Calu3 (cell line): ENCODE measurements at regions not wholly inside any gene's neighbourhood (a gene's known extent, or its start where the extent isn't known, plus 50 kb on each side); places are given as distances from the start of the nearest gene placed in this dataset.

Experiments
- BruUV-seq: library from RNA; stranded (reverse); fragments of 400-500 nt; replicated peaks from 2 replicates; lab custom pipeline; 2021; lab: Mats Ljungman, UMichigan
- CTCF ChIA-PET: fragments of 300-600 bp; sonication (Branson Sonifier 250); formaldehyde crosslinking; loops from one replicate; lab custom pipeline; 2022; ENCODE audit warnings: antibody characterized with exemption; lab: Charles Lee
- DNase-seq: peaks from one replicate; pipeline ENCODE4 v3.0.0; 2022
- H3K27ac Mint-ChIP-seq: one replicate; pipeline ENCODE4 v1.8.0; 2022; ENCODE audit warnings: mixed read lengths; ENCODE audit not compliant: unreplicated experiment
- H3K27me3 Mint-ChIP-seq: one replicate; pipeline ENCODE4 v1.8.0; 2022; ENCODE audit warnings: mixed read lengths; ENCODE audit not compliant: unreplicated experiment
- H3K36me3 Mint-ChIP-seq: one replicate; pipeline ENCODE4 v1.8.0; 2022; ENCODE audit warnings: mild to moderate bottlenecking, moderate library complexity, mixed read lengths; ENCODE audit not compliant: insufficient read depth, unreplicated experiment
- H3K4me1 Mint-ChIP-seq: one replicate; pipeline ENCODE4 v1.8.0; 2022; ENCODE audit warnings: mild to moderate bottlenecking, low read depth, mixed read lengths; ENCODE audit not compliant: unreplicated experiment
- H3K4me3 Mint-ChIP-seq: one replicate; pipeline ENCODE4 v1.8.0; 2022; ENCODE audit warnings: mild to moderate bottlenecking, low read depth, moderate library complexity, mixed read lengths; ENCODE audit not compliant: unreplicated experiment
- H3K9me3 Mint-ChIP-seq: one replicate; pipeline ENCODE4 v1.8.0; 2022; ENCODE audit warnings: low read depth, mixed read lengths; ENCODE audit not compliant: unreplicated experiment
- intact Hi-C: fragments of 100-400 bp; cut with micrococcal nuclease; formaldehyde crosslinking; loops from one replicate; pipeline ENCODE4 v1.10.0; 2022; ENCODE audit not compliant: unreplicated experiment
- TF ChIP-seq, protein P1 (sequence below): fragments of 200-600 bp; IDR thresholded peaks from one replicate; pipeline ENCODE4 v1.8.0; 2022; ENCODE audit warnings: antibody characterized with exemption; ENCODE audit not compliant: unreplicated experiment

DNA sequence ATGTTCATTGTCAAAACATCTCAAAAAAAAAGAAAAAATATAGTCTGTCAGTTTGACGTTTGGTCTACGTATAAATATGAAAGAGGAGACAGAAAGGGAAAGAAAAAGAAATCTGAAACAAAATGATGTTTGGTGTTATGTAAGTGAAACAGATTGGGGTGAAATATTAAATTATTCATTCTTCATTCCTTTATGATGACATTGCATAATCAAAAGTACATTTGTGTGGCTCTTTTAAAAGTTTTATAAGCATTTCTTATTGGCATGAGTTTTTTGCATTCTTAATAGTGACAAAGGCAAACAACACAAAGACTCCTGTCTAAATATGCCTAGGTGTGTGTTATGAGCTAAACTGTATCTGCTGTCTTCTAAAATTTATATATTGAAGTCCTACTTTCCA lies 232.6 kb downstream of the EFNB2 start:
- no peaks in the 10 kb centered on the region for H3K4me1 Mint-ChIP-seq
- DNase-seq: no peak
- no peak overlapping the region for H3K27ac Mint-ChIP-seq

DNA sequence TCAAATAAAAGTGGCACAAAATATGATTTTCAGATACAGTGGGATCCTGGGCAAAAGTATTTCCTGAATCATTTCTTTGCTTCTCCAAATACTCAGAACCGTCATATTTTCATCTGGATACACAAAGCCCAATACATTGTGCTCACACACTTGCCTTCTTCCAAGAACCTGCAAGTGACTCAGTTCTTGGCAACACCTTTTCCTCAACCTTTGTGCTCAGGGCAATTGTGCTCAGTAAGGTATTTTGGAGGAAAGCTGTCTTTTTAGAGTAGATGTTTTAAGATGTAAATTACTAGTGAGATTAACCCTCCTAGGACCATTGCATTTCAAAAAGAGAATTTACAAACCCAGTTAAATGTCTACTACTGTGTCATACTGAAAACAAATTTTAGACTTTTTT lies 233.5 kb downstream of the EFNB2 start:
- intact Hi-C loops: no loop called here
- H3K36me3 Mint-ChIP-seq: no peaks in the 10 kb centered on the region
- no peaks in the 10 kb centered on the region for H3K27me3 Mint-ChIP-seq
- no peaks in the 10 kb centered on the region for H3K4me1 Mint-ChIP-seq
- H3K4me3 Mint-ChIP-seq: no peak overlapping the region
- BruUV-seq: no TSS peak
- TF ChIP-seq, protein P1, sequence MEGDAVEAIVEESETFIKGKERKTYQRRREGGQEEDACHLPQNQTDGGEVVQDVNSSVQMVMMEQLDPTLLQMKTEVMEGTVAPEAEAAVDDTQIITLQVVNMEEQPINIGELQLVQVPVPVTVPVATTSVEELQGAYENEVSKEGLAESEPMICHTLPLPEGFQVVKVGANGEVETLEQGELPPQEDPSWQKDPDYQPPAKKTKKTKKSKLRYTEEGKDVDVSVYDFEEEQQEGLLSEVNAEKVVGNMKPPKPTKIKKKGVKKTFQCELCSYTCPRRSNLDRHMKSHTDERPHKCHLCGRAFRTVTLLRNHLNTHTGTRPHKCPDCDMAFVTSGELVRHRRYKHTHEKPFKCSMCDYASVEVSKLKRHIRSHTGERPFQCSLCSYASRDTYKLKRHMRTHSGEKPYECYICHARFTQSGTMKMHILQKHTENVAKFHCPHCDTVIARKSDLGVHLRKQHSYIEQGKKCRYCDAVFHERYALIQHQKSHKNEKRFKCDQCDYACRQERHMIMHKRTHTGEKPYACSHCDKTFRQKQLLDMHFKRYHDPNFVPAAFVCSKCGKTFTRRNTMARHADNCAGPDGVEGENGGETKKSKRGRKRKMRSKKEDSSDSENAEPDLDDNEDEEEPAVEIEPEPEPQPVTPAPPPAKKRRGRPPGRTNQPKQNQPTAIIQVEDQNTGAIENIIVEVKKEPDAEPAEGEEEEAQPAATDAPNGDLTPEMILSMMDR: no peak
- DNase-seq: no peak
- no peak overlapping the region for H3K27ac Mint-ChIP-seq
- H3K9me3 Mint-ChIP-seq: no peaks in the 10 kb centered on the region
- CTCF ChIA-PET: interaction anchor here (0.7 kb wide), 1 partner anchor 130 kb away, joined by 6 read pairs; no protein-coding TSS in a partner anchor

More for the DNA sequence above, 232.6 kb downstream of the EFNB2 start:
- no TSS peak for BruUV-seq
- CTCF ChIA-PET: no interaction called here
- H3K4me3 Mint-ChIP-seq: no peak overlapping the region
- TF ChIP-seq, protein P1: no peak
- no peaks in the 10 kb centered on the region for H3K27me3 Mint-ChIP-seq
- no peaks in the 10 kb centered on the region for H3K9me3 Mint-ChIP-seq
- intact Hi-C loops: no loop called here
- no peaks in the 10 kb centered on the region for H3K36me3 Mint-ChIP-seq

DNA sequence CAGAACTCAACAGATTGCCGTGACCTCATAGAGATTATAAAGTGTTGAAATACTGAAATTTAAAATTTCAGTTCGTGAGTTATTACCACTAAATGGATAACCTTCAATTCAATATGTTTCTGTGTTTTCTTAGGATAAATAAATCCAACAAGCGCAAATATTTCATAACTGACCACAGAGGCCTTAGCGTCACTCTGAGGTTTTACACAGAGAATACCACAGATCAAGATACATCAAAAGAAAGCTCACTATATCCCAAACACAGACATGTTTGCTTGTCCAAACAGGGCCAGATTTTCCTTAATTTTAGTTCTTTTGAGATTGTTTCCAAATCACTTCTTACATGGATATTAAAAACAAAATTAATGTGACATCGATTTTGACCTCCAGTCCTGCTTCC lies 235.8 kb downstream of the EFNB2 start:
- no TSS peak for BruUV-seq
- no peaks in the 10 kb centered on the region for H3K27me3 Mint-ChIP-seq
- H3K27ac Mint-ChIP-seq: no peak overlapping the region
- H3K4me1 Mint-ChIP-seq: no peaks in the 10 kb centered on the region
- H3K4me3 Mint-ChIP-seq: no peak overlapping the region
- TF ChIP-seq, protein P1: no peak
- intact Hi-C loops: no loop called here
- DNase-seq: no peak
- CTCF ChIA-PET: no interaction called here
- H3K9me3 Mint-ChIP-seq: no peaks in the 10 kb centered on the region
- H3K36me3 Mint-ChIP-seq: no peaks in the 10 kb centered on the region

DNA sequence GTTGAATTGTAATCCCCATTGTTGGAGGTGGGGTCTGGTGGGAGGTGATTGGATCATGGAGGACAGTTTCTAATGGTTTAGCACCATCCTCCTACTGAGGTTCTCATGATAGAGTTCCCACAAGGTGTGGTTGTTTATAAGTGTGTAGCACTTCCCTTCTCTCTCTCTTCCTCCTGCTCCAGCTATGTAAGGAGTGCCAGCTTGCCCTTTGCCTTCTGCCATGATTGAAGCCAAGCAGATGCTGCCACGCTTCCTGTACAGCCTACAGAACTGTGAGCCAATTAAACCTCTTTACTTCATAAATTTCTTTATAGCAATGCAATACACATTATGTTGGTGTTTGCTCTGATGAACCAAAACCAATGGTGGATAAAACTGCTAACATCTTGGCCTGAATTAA lies 238.2 kb downstream of the EFNB2 start:
- TF ChIP-seq, protein P1: no peak
- Mint-ChIP-seq H3K4me3 (no peak overlapping the region), H3K4me1 (no peaks in the 10 kb centered on the region), H3K9me3 (no peaks in the 10 kb centered on the region), H3K27ac (no peak overlapping the region), H3K27me3 (no peaks in the 10 kb centered on the region), H3K36me3 (no peaks in the 10 kb centered on the region)
- DNase-seq: no peak
- intact Hi-C loops: no loop called here
- BruUV-seq: no TSS peak
- CTCF ChIA-PET: no interaction called here
